Brain microvascular endothelial cell (primary cell): ENCODE measurements at regions not wholly inside any gene's neighbourhood (a gene's known extent, or its start where the extent isn't known, plus 50 kb on each side); places are given as distances from the start of the nearest gene placed in this dataset.
"Not testable (repeated sequence)": the region's sequence is repeated elsewhere in the genome, so short reads cannot be mapped to it uniquely, and the experiment has no call there.

ENCODE experiments used
- DNase-seq: peaks from one replicate; pipeline ENCODE4 v3.0.0-alpha.2; 2020
- H3K27ac ChIP-seq: fragments of 250-450 bp; sonication (Bioruptor Pico); 2 replicates; pipeline ENCODE4 v1.5.1; 2020; ENCODE audit warnings: mild to moderate bottlenecking, moderate library complexity
- H3K27me3 ChIP-seq: fragments of 250-450 bp; sonication (Bioruptor Pico); replicated peaks from 2 replicates; pipeline ENCODE4 v1.5.1; 2020; ENCODE audit warnings: mild to moderate bottlenecking
- H3K36me3 ChIP-seq: fragments of 250-450 bp; sonication (Bioruptor Pico); replicated peaks from 2 replicates; pipeline ENCODE4 v1.5.1; 2020; ENCODE audit warnings: mild to moderate bottlenecking
- H3K4me3 ChIP-seq: 2 replicates; pipeline ENCODE4 v1.5.1; 2011; ENCODE audit warnings: low read depth, mild to moderate bottlenecking, control low read depth, low read length, moderate library complexity
- CTCF ChIP-seq: IDR thresholded peaks from 2 replicates; pipeline ENCODE4 v1.5.1; 2011; ENCODE audit warnings: low read depth, mild to moderate bottlenecking, moderate library complexity, low read length, control low read depth, inconsistent platforms; ENCODE audit errors: missing control alignments
- in situ Hi-C: cut with HindIII; loops from 2 replicates; pipeline ENCODE4 v1.10.0; 2017; ENCODE audit warnings: low sequenced_read_pairs, low pct_ligation_motif_present

- TF ChIP-seq CTCF, result no peak
- H3K36me3 ChIP-seq, result no peaks in the 10 kb centered on the region
- H3K27ac ChIP-seq, result no peak overlapping the region
- no peaks in the 10 kb centered on the region for H3K27me3 ChIP-seq
- in situ Hi-C loops, result no loop called here
- H3K4me3 ChIP-seq, result no peak overlapping the region
- DNase-seq, result no peak
Observed at GRCh38 chr13:87147076-87147475, 524.1 kb upstream of the SLITRK5 start.

GRCh38 chr13:87153371-87153770, 517.8 kb upstream of the SLITRK5 start:
- H3K4me3 ChIP-seq, result no peak overlapping the region
- no peaks in the 10 kb centered on the region for H3K36me3 ChIP-seq
- no peak for TF ChIP-seq CTCF
- H3K27ac ChIP-seq, result no peak overlapping the region
- in situ Hi-C loops, result no loop called here
- H3K27me3 ChIP-seq, result no peaks in the 10 kb centered on the region
- DNase-seq, result no peak

- in situ Hi-C loops, result no loop called here
Observed at GRCh38 chr13:87166348-87166747, 504.8 kb upstream of the SLITRK5 start.

GRCh38 chr13:87168390-87168789, 502.8 kb upstream of the SLITRK5 start:
- in situ Hi-C loops, result no loop called here
- no peak for DNase-seq
- Histone ChIP-seq H3K27ac (no peak overlapping the region), H3K36me3 (no peaks in the 10 kb centered on the region), H3K4me3 (no peak overlapping the region), H3K27me3 (no peaks in the 10 kb centered on the region)
- TF ChIP-seq CTCF, result no peak

More at GRCh38 chr13:87166348-87166747, 504.8 kb upstream of the SLITRK5 start:
- Histone ChIP-seq H3K4me3 (no peak overlapping the region), H3K27ac (no peak overlapping the region), H3K27me3 (no peaks in the 10 kb centered on the region), H3K36me3 (no peaks in the 10 kb centered on the region)
- no peak for DNase-seq
- no peak for TF ChIP-seq CTCF

GRCh38 chr13:87169337-87169736, 501.8 kb upstream of the SLITRK5 start:
- H3K27me3 ChIP-seq, result no peaks in the 10 kb centered on the region
- no peaks in the 10 kb centered on the region for H3K36me3 ChIP-seq
- DNase-seq, result no peak
- TF ChIP-seq CTCF, result no peak
- in situ Hi-C loops, result no loop called here
- no peak overlapping the region for H3K4me3 ChIP-seq
- no peak overlapping the region for H3K27ac ChIP-seq

GRCh38 chr13:87172166-87172835, 498.9 kb upstream of the SLITRK5 start:
- in situ Hi-C loops, result no loop called here
- H3K4me3 ChIP-seq, result no peak overlapping the region
- H3K36me3 ChIP-seq, result no peaks in the 10 kb centered on the region
- TF ChIP-seq CTCF, result no peak
- no peak for DNase-seq
- no peak overlapping the region for H3K27ac ChIP-seq
- no peaks in the 10 kb centered on the region for H3K27me3 ChIP-seq

- in situ Hi-C loops, H3K27me3 ChIP-seq, H3K36me3 ChIP-seq, H3K4me3 ChIP-seq, DNase-seq, H3K27ac ChIP-seq: not testable (repeated sequence)
Observed at GRCh38 chr13:87185138-87185537, 486.0 kb upstream of the SLITRK5 start.

- in situ Hi-C loops, H3K27me3 ChIP-seq, H3K36me3 ChIP-seq, H3K4me3 ChIP-seq, H3K27ac ChIP-seq, DNase-seq: not testable (repeated sequence)
Observed at GRCh38 chr13:87186647-87187046, 484.5 kb upstream of the SLITRK5 start.
